HUES48 (cell line): ENCODE measurements at regions not wholly inside any gene's neighbourhood (a gene's known extent, or its start where the extent isn't known, plus 50 kb on each side); places are given as distances from the start of the nearest gene placed in this dataset.
"Not testable (repeated sequence)": the region's sequence is repeated elsewhere in the genome, so short reads cannot be mapped to it uniquely, and the experiment has no call there.

Source experiments
- H3K27ac ChIP-seq: one replicate; pipeline ENCODE4 v1.7.0; 2013; ENCODE audit warnings: low read depth, low read length, inconsistent platforms
- H3K27me3 ChIP-seq: 2 replicates; pipeline ENCODE4 v1.6.1; 2013; ENCODE audit warnings: mild to moderate bottlenecking, low read length; ENCODE audit not compliant: control insufficient read depth, insufficient read depth
- H3K36me3 ChIP-seq: 2 replicates; pipeline ENCODE4 v1.6.1; 2013; ENCODE audit warnings: low read length; ENCODE audit not compliant: control insufficient read depth, insufficient read depth
- H3K4me1 ChIP-seq: 2 replicates; pipeline ENCODE4 v1.6.1; 2013; ENCODE audit warnings: mild to moderate bottlenecking, low read length; ENCODE audit not compliant: control insufficient read depth, insufficient read depth
- H3K4me3 ChIP-seq: 2 replicates; pipeline ENCODE4 v1.5.1; 2013; ENCODE audit warnings: mild to moderate bottlenecking, low read depth, low read length
- H3K9ac ChIP-seq: 2 replicates; pipeline ENCODE4 v1.6.1; 2013; ENCODE audit warnings: mild to moderate bottlenecking, low read depth, low read length, moderate library complexity
- H3K9me3 ChIP-seq: 2 replicates; pipeline ENCODE4 v1.6.1; 2013; ENCODE audit warnings: low read length; ENCODE audit not compliant: control insufficient read depth, insufficient read depth

DNA sequence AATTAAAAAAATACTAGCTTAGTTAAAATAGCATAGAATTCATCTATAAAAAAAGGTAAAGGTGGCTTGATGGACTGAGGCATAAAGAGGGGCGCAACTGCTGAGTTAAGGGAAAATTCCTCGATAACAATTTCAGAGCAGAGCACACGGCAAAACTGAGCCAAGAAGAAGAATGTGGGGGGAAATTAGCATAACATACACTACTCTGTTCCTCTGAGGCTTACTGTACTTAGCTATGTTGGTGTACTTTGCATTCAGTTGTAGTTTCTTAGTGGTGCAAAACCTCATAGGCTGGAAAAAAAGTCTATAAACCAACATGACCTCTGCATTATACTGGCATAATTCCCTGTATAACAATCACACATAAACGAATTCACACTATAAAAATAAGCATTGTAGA is 357.9 kb upstream of the LRRC3B start:
- no peaks in the 10 kb centered on the region for H3K9me3 ChIP-seq
- H3K9ac ChIP-seq: no peak overlapping the region
- H3K4me1 ChIP-seq: peaks cover 6% of the 10 kb centered on the region; the same call in 1 of the 2 replicates
- H3K4me3 ChIP-seq: no peak overlapping the region
- no peaks in the 10 kb centered on the region for H3K36me3 ChIP-seq
- no peaks in the 10 kb centered on the region for H3K27me3 ChIP-seq
- H3K27ac ChIP-seq: no peak overlapping the region

DNA sequence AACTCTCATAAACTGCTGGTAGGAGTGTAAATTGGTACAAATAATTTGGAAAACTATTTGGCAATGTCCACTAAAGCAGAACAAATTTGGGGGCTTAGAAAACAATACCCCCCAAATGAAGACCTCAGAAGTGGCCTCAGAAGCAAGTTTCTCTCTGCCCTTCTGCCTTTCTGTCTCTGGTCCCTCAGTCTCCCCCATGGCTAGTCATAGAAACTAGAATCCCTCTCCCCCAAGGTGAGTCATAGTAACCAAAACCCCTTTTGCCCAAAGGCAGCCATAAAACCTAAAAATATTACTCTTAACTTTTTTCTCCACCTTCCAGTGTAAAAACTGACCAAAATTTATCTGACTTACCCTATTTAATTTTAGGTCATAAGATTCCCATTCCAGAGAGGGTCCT is 350.7 kb upstream of the LRRC3B start:
- Histone ChIP-seq H3K4me3 (no peak overlapping the region), H3K27ac (no peak overlapping the region), H3K4me1 (0 out of 2 replicates have a peak, but pooled peaks cover 6% of the 10 kb centered on the region), H3K36me3 (no peaks in the 10 kb centered on the region), H3K9ac (no peak overlapping the region), H3K27me3 (no peaks in the 10 kb centered on the region), H3K9me3 (no peaks in the 10 kb centered on the region)

DNA sequence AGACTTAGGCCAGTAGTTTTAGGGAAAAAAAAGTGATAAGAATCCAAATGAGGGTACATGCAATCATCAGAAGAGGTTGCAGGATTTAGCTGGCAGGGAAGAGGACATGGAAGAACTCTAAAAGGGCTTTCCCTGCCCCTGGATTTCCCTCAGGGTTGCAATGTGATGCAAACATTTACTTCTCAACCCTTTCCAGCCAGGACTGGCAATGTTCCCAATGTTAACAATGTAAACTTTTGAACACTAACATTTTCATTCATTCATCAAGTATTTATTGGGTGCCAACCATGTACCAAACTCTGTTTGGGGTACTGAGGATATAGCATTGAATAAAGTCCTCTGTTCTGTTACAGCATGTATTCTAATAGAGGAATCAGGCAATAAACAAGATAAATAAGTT is 349.4 kb upstream of the LRRC3B start:
- H3K27me3 ChIP-seq: no peaks in the 10 kb centered on the region
- no peak overlapping the region for H3K4me3 ChIP-seq
- no peak overlapping the region for H3K27ac ChIP-seq
- no peaks in the 10 kb centered on the region for H3K9me3 ChIP-seq
- H3K4me1 ChIP-seq: 0 out of 2 replicates have a peak, but pooled peaks cover 6% of the 10 kb centered on the region
- no peaks in the 10 kb centered on the region for H3K36me3 ChIP-seq
- no peak overlapping the region for H3K9ac ChIP-seq

DNA sequence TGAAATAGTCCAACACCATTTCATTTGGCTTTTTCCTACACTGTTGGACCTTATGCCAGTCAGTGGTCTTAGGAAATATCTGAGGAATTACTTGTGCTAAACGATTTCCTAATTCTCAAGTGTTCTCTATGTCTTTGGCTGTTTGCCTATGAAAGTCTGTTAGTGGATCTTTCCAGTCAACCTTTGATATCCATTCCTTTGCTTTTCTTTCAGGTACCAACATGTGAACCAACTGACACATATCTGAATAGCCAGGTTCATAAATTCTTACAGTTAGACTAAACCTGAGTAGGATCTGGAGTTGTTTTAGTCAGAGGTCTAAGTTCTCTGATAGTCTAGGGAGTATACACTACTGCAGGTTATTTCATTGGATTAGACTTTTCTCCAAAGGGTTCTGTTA is 343.5 kb upstream of the LRRC3B start:
- 0 out of 2 replicates have a peak, but pooled peaks cover 1% of the 10 kb centered on the region for H3K4me1 ChIP-seq
- H3K27ac ChIP-seq: no peak overlapping the region
- no peak overlapping the region for H3K4me3 ChIP-seq
- H3K9ac ChIP-seq: no peak overlapping the region
- H3K9me3 ChIP-seq: peaks cover 24% of the 10 kb centered on the region
- H3K36me3 ChIP-seq: no peaks in the 10 kb centered on the region
- H3K27me3 ChIP-seq: no peaks in the 10 kb centered on the region

DNA sequence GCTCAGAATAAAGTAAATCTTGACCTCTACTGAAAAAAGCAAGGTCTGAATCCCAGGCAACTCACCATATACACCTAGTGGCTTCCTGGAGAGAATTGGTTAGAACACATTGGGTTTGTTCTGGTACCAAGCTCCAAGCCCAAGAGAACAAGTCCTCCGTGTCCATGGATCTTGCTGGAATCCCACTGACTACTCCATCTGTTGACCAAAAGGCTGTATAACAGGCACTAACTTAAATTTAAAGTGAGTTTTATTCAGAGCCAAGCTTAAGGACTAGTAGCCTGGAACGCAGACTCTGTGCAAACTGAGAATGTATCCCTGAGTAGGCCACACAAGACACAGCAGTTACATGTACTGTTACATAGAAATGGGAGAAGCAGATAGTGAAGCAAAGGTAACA is 342.1 kb upstream of the LRRC3B start:
- Histone ChIP-seq H3K4me3 (no peak overlapping the region), H3K27me3 (no peaks in the 10 kb centered on the region), H3K9me3 (peaks cover 38% of the 10 kb centered on the region), H3K27ac (no peak overlapping the region), H3K9ac (no peak overlapping the region), H3K36me3 (no peaks in the 10 kb centered on the region), H3K4me1 (no peaks in the 10 kb centered on the region)

DNA sequence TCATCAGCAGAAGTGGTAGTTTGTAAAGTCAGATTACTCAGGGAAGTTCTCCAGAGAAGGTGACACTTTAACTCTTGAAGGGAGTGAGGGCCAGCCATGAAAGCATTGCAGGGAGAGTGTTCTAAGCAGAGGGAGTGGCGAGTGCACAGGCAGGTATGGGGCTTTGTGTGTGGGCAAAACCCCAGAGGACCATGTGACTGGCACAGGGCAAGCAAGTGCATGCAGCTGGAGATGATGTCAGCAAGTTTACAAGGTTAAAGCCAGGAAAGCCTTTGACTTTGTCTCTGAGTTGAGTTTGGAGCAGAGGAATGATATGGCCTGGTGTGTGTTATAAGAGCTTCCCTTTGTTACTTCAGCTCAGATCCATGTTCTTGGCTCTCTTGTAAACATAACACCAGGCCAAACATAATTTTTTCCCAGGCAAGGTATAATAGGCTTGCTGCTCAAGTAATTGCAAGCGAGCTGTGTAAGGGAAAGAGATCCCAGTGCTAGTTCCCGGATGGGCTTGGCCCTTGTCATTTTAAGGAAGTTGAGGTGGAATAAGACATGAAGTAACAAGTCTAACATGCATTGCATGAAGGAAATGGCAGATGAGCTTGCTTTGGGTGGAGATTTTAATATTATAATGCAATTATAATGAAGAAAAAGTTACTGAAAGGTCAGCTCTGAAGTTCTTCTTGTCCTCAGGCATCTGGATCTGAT is 341.1 kb upstream of the LRRC3B start:
- Histone ChIP-seq H3K4me1 (no peaks in the 10 kb centered on the region; the same call in 1 of the 2 replicates), H3K4me3 (no peak overlapping the region), H3K9ac (no peak overlapping the region), H3K27ac (no peak overlapping the region), H3K27me3 (no peaks in the 10 kb centered on the region), H3K9me3 (peaks cover 38% of the 10 kb centered on the region), H3K36me3 (no peaks in the 10 kb centered on the region)

DNA sequence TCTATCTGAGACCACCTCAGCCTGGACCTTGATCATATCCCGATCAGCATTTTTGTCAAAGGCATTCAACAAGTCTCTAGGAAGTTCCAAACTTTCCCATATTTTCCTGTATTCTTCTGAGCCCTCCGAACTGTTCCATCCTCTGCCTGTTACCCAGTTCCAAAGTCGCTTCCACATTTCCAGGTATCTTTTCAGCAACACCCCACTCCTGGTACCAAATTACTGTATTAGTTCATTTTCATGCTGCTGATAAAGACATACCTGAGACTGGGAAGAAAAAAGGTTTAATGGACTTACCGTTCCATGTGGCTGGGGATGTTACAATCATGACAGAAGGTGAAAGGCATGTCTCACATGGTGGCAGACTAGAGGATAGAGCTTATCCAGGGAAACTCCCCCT is 338.1 kb upstream of the LRRC3B start:
- peaks cover 43% of the 10 kb centered on the region for H3K9me3 ChIP-seq
- not testable (repeated sequence) for H3K27ac ChIP-seq, H3K27me3 ChIP-seq, H3K36me3 ChIP-seq, H3K9ac ChIP-seq, H3K4me3 ChIP-seq, H3K4me1 ChIP-seq

DNA sequence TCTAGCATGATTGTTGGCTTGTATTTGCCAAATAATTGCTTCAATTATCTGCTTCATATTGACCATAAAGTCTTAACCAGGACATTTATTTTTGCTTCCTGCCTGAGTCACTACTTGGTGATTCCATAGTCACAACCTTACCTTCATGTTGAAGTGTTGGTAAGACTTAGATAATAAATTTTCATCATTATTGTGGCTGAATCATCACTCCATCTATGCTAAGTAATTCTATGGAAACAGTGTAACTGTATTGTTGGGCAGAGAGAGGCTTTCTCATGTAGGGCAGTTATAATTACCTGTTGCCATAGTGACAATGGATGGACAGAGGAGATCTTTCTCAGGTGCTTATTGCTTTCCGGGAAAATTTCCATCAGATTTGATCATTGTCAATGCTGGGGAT is 330.7 kb upstream of the LRRC3B start:
- Histone ChIP-seq H3K9ac (no peak overlapping the region), H3K4me1 (no peaks in the 10 kb centered on the region), H3K9me3 (peaks cover 4% of the 10 kb centered on the region), H3K27me3 (no peaks in the 10 kb centered on the region), H3K36me3 (no peaks in the 10 kb centered on the region), H3K27ac (no peak overlapping the region), H3K4me3 (no peak overlapping the region)

DNA sequence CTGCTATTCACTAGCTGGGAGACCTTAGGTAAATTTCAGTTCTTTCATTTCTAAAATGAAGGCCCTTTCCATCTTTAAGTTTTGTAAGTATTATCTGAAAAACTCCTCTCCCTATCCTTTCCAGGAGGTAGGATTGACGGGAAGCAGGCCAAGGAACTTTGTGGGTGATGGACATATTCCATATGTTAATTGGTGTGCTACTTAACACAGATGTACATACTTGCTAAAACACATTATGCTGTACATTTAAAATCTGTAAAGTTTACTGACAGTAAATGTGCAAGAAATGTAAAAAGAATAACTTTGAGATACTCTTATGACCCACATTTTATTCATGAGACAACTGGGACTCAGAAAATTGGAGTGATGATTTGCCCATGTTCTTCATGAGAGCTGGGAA is 329.8 kb upstream of the LRRC3B start:
- Histone ChIP-seq H3K9ac (no peak overlapping the region), H3K27me3 (no peaks in the 10 kb centered on the region), H3K4me1 (no peaks in the 10 kb centered on the region), H3K9me3 (no peaks in the 10 kb centered on the region), H3K36me3 (no peaks in the 10 kb centered on the region), H3K27ac (no peak overlapping the region), H3K4me3 (no peak overlapping the region)

DNA sequence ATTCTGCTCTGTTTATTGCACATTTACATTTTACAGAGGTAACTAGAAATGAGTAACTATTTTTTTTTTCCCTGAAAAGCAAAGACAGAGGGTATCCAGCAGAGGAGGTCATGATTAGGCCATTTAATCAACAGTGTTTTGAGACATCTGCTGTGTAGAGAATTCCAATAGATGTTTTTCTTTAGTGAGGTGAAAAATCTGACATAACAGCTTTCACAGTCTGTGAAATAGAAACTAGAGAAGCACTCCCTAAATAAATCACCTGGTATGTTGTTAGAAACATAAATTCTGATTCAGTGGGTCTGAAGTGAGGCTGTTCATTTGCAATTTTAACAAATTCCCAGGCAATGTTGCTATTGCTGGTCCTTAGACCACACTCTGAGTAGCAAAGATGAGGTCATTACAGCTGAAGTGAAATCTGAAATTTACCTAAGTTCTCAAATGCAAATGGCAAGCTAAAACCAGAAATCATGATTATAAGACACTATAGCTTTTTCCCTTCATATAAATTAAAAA is 329.2 kb upstream of the LRRC3B start:
- no peak overlapping the region for H3K4me3 ChIP-seq
- H3K4me1 ChIP-seq: no peaks in the 10 kb centered on the region
- H3K27ac ChIP-seq: no peak overlapping the region
- no peaks in the 10 kb centered on the region for H3K27me3 ChIP-seq
- H3K9ac ChIP-seq: no peak overlapping the region
- H3K9me3 ChIP-seq: no peaks in the 10 kb centered on the region
- H3K36me3 ChIP-seq: no peaks in the 10 kb centered on the region

DNA sequence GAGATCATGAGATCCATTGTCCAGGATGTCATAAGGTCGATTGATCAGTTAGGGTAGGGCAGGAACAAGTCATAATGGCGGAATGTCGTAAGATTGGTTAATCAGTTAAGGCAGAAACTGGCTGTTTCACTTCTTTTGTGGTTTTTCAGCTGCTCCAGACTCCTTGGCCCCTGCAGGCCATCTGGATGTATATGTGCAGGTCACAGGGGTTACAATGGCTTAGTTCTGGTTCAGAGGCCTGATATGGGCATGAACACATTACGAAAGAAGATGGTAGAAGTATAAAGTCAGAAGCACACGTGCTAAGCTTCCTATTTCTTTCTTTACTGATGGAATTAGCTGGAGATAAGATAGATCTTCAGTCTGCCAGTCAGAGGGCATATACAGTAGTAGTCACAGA is 315.4 kb upstream of the LRRC3B start:
- H3K27ac ChIP-seq: no peak overlapping the region
- no peak overlapping the region for H3K9ac ChIP-seq
- no peak overlapping the region for H3K4me3 ChIP-seq
- H3K9me3 ChIP-seq: peaks cover 9% of the 10 kb centered on the region; the same call in 1 of the 2 replicates
- peaks cover 7% of the 10 kb centered on the region; the same call in 1 of the 2 replicates for H3K4me1 ChIP-seq
- no peaks in the 10 kb centered on the region for H3K27me3 ChIP-seq
- no peaks in the 10 kb centered on the region for H3K36me3 ChIP-seq
